ENCODE measurements at regions not wholly inside any gene's neighbourhood (a gene's known extent, or its start where the extent isn't known, plus 50 kb on each side); places are given as distances from the start of the nearest gene placed in this dataset.

GRCh38 chr2:167411367-167411766 is 523.1 kb downstream of the XIRP2 start:
- Histone ChIP-seq H3K4me1 (no peaks in the 10 kb centered on the region), H3K4me3 (no peak overlapping the region), H3K27ac (no peak overlapping the region), H3K27me3 (no peaks in the 10 kb centered on the region), H3K36me3 (no peaks in the 10 kb centered on the region), H3K9me3 (peaks cover 0 to 9% of the 10 kb centered on the region in 2 donors)
- no peak for DNase-seq (ENCODE audit: low spot score)
- TF ChIP-seq CTCF (IDR thresholded peaks at IDR 0.05), result no peak

DNA sequence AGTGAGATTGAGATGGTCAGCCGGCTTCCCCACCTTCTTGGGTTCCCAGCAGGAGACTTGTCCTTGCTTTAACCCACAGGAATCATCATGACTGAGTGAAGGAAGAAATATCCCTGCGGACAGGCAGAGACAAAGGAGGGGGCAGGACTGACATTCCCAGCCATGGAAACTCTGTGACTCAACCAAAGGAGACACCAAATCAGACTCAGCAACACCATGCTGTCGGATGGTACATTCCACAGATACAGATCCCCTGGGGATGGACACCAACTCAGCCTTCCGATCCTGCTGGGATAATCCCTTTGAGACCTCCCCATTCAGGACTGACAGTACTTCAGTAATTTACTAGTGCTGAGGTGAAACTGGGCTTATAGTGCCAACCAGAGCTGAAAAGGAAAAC is 518.3 kb downstream of the XIRP2 start:
- Histone ChIP-seq H3K36me3 (no peaks in the 10 kb centered on the region), H3K4me1 (no peaks in the 10 kb centered on the region), H3K9me3 (no peaks in the 10 kb centered on the region), H3K4me3 (no peak overlapping the region), H3K27me3 (no peaks in the 10 kb centered on the region), H3K27ac (no peak overlapping the region)
- no peak for DNase-seq (ENCODE audit: low spot score)
- no peak for TF ChIP-seq CTCF (IDR thresholded peaks at IDR 0.05)

GRCh38 chr2:167404627-167405284 is 516.5 kb downstream of the XIRP2 start:
- H3K4me1 ChIP-seq, result no peaks in the 10 kb centered on the region
- H3K4me3 ChIP-seq, result no peak overlapping the region
- H3K9me3 ChIP-seq, result no peaks in the 10 kb centered on the region
- H3K27me3 ChIP-seq, result no peaks in the 10 kb centered on the region
- no peak for DNase-seq (ENCODE audit: low spot score)
- TF ChIP-seq CTCF (IDR thresholded peaks at IDR 0.05), result no peak
- no peaks in the 10 kb centered on the region for H3K36me3 ChIP-seq
- H3K27ac ChIP-seq, result no peak overlapping the region

DNA sequence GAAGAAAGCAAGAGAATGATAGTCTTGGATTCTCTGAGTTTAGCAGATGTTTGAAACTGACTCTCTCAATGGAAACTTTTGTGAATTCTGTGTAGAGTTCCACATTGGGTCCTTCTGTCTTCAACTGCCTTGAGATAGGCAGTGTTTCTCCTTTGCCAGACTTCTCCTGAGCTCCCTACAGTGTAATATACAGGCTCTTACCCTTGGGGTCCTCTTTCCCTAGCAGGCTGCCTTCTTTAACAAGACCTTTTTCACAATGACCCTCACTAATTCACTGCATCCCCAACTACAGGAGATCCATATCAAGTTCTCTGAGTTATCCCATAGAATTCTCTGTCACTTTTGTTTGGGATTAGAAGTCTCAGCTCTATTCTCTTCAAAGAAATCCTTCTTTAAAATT is 513.0 kb downstream of the XIRP2 start:
- H3K4me1 ChIP-seq, result no peaks in the 10 kb centered on the region
- no peak for DNase-seq (ENCODE audit: low spot score)

GRCh38 chr2:167400546-167400945 is 512.3 kb downstream of the XIRP2 start:
- H3K27ac ChIP-seq, result no peak overlapping the region
- H3K4me1 ChIP-seq, result no peaks in the 10 kb centered on the region
- no peak overlapping the region for H3K4me3 ChIP-seq
- no peak for TF ChIP-seq CTCF (IDR thresholded peaks at IDR 0.05)
- no peak for DNase-seq (ENCODE audit: low spot score)
- no peaks in the 10 kb centered on the region for H3K36me3 ChIP-seq
- H3K9me3 ChIP-seq, result no peaks in the 10 kb centered on the region
- H3K27me3 ChIP-seq, result no peaks in the 10 kb centered on the region

More for the DNA sequence above, 513.0 kb downstream of the XIRP2 start:
- H3K9me3 ChIP-seq, result no peaks in the 10 kb centered on the region
- H3K27me3 ChIP-seq, result no peaks in the 10 kb centered on the region
- TF ChIP-seq CTCF (IDR thresholded peaks at IDR 0.05), result no peak
- H3K27ac ChIP-seq, result no peak overlapping the region
- no peak overlapping the region for H3K4me3 ChIP-seq
- H3K36me3 ChIP-seq, result no peaks in the 10 kb centered on the region

DNA sequence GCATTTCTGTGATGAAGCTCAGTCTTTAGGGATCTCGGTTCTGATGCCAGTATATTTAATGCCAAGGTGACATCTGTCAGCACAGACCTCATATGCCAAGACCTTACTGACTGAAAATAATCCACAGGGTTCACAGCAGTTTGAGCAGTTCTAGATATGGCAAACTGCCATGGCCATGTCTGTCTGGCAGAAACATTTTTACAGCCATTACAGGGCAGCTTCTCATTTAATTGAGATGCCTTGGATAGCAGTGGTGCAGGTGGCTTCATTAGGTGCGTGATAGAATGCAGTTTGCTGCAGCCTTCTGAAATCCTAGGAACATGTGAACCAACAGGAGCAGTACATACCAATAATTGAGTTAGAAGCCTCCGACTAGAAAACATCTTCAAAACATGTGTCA is 510.6 kb downstream of the XIRP2 start:
- Histone ChIP-seq H3K4me3 (no peak overlapping the region), H3K9me3 (no peaks in the 10 kb centered on the region), H3K36me3 (no peaks in the 10 kb centered on the region), H3K4me1 (no peaks in the 10 kb centered on the region), H3K27ac (no peak overlapping the region), H3K27me3 (no peaks in the 10 kb centered on the region)
- no peak for DNase-seq (ENCODE audit: low spot score)
- no peak for TF ChIP-seq CTCF (IDR thresholded peaks at IDR 0.05)
